OCI-LY1 (cell line): ENCODE measurements at regions not wholly inside any gene's neighbourhood (a gene's known extent, or its start where the extent isn't known, plus 50 kb on each side); places are given as distances from the start of the nearest gene placed in this dataset.
"Not testable (repeated sequence)": the region's sequence is repeated elsewhere in the genome, so short reads cannot be mapped to it uniquely, and the experiment has no call there.

Source experiments
- EZH2 ChIP-seq: fragments of 200-600 bp; sonication (generic), shearing (Covaris generic); IDR thresholded peaks from 2 replicates; pipeline ENCODE4 v1.8.0; 2017; ENCODE audit warnings: borderline replicate concordance, mixed run types, mild to moderate bottlenecking, antibody characterized with exemption, low read length, moderate library complexity, mixed read lengths
- TF ChIP-seq, protein P1 (sequence below): fragments of 200-600 bp; sonication (generic), shearing (Covaris generic); IDR thresholded peaks from 2 replicates; pipeline ENCODE4 v1.5.1; 2017; ENCODE audit warnings: mild to moderate bottlenecking, antibody characterized with exemption, low read length, moderate library complexity, mixed read lengths

DNA sequence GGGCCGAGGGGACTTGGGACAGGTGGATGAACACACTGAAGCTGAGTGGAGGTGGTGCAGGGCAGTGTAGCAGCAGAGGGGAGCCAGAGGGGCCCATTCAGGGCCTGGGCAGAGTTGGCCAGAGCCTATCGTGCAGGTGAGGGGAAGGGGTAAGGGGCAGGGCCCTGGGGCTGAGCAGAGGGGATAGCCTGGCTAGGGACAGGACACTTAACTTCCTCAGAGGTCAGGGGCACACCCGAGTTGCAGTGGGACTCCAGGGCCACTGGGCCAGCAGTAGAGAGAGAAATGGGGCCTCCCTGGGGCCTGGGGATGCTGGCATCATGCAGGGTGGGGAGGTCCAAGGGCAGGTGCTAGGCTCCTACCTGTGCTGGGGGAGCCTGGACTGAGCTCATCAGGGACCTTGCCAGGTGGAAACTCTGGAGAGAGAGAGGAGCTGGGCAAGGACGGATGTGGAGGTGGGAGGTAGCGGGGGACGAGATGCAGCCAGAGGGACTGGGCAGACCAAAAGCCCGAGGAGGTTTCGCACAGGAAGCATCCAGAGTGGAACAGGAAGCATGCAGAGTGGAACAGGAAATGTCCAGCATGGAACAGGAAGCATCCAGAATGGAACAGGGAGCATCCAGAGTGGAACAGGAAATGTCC, 104.0 kb downstream of the TMEM121 start:
- TF ChIP-seq, protein P1, sequence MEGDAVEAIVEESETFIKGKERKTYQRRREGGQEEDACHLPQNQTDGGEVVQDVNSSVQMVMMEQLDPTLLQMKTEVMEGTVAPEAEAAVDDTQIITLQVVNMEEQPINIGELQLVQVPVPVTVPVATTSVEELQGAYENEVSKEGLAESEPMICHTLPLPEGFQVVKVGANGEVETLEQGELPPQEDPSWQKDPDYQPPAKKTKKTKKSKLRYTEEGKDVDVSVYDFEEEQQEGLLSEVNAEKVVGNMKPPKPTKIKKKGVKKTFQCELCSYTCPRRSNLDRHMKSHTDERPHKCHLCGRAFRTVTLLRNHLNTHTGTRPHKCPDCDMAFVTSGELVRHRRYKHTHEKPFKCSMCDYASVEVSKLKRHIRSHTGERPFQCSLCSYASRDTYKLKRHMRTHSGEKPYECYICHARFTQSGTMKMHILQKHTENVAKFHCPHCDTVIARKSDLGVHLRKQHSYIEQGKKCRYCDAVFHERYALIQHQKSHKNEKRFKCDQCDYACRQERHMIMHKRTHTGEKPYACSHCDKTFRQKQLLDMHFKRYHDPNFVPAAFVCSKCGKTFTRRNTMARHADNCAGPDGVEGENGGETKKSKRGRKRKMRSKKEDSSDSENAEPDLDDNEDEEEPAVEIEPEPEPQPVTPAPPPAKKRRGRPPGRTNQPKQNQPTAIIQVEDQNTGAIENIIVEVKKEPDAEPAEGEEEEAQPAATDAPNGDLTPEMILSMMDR, result not testable (repeated sequence)
- not testable (repeated sequence) for TF ChIP-seq EZH2
